ENCODE measurements at regions not wholly inside any gene's neighbourhood (a gene's known extent, or its start where the extent isn't known, plus 50 kb on each side); places are given as distances from the start of the nearest gene placed in this dataset.

DNA sequence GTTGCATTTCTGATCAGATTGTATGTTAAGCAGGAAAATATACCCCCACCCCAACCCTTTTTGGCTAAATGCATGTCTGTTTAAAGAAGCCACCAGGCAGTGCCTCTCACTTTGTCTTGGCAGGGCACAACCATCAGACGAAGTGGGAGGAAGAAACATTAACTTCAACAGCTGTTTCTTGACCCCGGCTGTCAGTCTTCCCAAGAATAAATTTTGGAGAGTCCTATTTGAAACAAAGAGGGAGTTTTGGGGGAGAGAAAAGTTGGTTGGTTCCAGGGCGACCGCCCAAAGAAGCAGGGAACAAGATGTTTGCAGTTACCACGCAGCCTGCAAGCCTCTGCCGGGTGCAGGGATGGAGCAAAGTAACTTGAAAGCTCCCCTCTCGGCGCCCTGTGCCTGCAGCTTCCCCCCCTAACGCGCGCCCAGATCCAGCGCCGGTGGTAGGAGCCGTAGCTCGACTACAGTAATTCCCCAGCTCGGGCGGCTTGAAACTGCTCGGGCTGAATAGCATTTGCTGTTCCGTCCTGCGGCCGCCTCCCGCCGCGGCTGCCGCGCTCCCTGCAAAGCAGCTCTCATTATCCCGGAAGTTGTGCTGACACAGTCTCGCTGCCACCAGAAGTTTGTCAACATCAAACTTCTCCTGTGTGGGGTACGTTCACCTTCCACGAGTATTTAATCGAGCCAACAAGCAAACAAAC is 100.7 kb upstream of the SSBP2 start:
- peak; percentile 93 for DNase-seq (ENCODE audit: extremely low spot score)
- Histone ChIP-seq H3K36me3 (ENCODE audit: insufficient read depth) (no peaks in the 10 kb centered on the region), H3K27ac (ENCODE audit: low read depth) (peak overlapping the region; percentile 90), H3K4me1 (ENCODE audit: insufficient read depth) (peaks cover 1% of the 10 kb centered on the region), H3K4me3 (ENCODE audit: low read depth, low read length) (peak overlapping the region; percentile 55)
- under 1% methylated on average over 31 of the region's 31 CpGs for WGBS

DNA sequence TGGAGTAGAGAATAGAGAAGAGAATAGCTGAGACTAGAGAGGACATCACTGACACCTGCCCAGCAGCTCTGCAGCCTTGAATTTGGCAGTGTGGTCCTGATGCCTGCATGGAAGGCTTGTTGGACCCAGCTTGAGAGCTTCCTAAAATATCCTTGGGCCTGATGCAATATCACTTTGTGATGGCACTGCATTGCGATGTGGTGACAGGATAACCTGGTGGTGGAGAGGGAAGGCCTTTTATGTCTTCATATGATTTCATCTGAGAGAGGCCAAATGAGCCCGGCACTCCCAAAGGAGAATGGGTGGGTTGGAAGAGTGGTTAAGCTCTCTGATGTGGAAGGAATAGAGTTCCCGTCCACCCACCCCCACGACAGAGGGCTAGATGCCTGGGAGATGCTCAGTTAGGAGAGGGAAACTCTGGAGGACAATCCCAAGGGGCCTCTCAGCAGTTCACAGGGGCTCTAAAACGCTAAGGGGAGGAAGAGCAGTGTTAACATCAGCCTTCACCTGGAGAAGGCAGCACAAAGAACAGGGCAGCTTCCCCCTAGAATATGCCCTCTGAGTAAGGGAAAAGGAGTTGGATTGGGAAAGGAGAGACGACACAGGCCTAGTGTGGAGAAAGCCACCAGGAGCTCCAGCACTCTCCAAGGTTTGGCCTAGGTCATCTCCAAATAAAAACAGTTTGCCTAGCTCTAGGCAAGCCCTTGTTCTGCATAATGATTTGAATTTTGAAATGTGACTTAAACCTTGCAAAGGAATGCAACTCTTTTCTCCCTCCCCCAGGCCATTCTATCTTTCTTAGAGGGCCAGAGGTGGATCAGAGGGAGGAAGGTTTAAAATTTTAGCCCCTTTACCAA is 99.8 kb upstream of the SSBP2 start:
- 43% methylated on average over 6 of the region's 6 CpGs for WGBS
- peak overlapping the region; percentile 40 for H3K27ac ChIP-seq (ENCODE audit: low read depth)
- H3K36me3 ChIP-seq (ENCODE audit: insufficient read depth), result no peaks in the 10 kb centered on the region
- peaks cover 1% of the 10 kb centered on the region for H3K4me1 ChIP-seq (ENCODE audit: insufficient read depth)
- H3K4me3 ChIP-seq (ENCODE audit: low read depth, low read length), result no peak overlapping the region
- no peak for DNase-seq (ENCODE audit: extremely low spot score)

DNA sequence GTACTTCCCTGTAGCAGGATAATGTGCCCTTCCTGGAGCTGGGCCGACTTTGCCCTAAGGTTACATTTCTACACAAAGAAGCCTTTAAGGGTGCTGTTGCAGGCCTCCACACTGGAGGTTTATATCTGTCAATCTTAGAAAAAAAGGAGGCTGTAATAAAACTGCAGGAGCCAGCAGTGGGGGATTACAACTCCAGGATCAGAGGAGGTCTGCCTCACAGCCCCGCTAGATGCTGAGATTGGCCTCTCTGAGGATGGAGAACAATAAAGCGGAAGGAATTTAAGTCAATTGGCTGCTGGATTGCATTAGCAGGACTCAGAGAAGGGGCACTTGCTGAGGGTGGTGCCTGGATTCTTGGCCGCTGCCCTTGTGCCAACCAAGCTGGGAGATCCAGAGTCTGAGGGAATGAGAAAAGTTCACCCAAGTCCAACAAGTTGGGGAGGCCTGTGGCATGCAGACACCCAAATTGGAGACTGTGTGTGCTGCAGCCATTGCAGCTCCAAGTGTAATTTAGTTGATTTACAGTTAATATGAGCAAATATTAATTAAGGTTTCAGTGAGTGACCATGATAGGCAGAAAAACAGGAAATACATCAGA is 99.0 kb upstream of the SSBP2 start:
- H3K4me3 ChIP-seq (ENCODE audit: low read depth, low read length), result no peak overlapping the region
- no peaks in the 10 kb centered on the region for H3K36me3 ChIP-seq (ENCODE audit: insufficient read depth)
- peaks cover 1% of the 10 kb centered on the region for H3K4me1 ChIP-seq (ENCODE audit: insufficient read depth)
- no peak overlapping the region for H3K27ac ChIP-seq (ENCODE audit: low read depth)
- no peak for DNase-seq (ENCODE audit: extremely low spot score)
- 83% methylated on average over 4 of the region's 4 CpGs for WGBS

DNA sequence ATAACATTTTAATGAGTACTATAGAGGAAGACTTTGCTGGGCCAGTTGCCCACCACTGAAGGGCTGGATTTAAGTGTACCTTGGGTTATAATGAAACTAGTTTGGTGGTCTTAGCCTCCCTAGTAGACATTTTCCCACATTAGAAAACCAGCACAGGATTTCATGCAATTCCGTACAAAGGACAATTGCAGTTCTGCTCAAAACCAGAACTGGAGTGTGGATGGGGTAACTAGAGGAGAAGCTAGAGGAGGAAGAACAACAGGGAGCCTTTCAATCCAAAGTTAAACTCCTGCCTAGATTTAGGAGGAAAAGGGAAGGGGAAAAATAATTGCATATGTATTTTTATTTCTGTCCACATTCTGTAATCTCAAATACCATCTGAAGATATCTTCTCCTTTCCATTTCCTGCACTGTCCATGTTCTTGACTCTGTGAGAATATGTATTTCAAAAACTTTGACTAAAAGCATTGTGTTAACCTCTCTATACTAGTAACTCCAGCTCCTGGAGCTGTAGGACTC is 97.5 kb upstream of the SSBP2 start:
- Histone ChIP-seq H3K4me3 (ENCODE audit: low read depth, low read length) (no peak overlapping the region), H3K4me1 (ENCODE audit: insufficient read depth) (peaks cover 1% of the 10 kb centered on the region), H3K27ac (ENCODE audit: low read depth) (no peak overlapping the region), H3K36me3 (ENCODE audit: insufficient read depth) (no peaks in the 10 kb centered on the region)
- DNase-seq (ENCODE audit: extremely low spot score), result no peak
- 21% methylated on average over 1 of the region's 1 CpG for WGBS

DNA sequence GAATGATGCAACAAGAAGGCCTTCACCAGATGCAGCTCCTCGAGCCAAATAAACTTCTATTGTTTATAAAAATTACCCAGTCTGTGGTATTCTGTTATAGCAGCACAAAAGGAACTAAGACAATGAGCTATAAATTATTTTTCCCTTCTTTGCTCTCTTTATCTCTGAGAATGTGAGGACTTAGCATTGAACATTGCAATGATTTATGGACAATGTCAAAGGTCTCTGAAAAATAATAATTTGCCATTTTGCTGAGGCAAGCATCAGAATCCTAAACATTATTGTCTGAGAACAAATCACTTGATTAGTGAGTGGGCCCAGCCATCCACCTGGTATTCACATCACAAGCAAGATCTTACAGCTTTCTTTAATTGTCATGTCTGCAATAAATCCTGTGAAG is 95.4 kb upstream of the SSBP2 start:
- no peak overlapping the region for H3K27ac ChIP-seq (ENCODE audit: low read depth)
- H3K4me1 ChIP-seq (ENCODE audit: insufficient read depth), result peaks cover 1% of the 10 kb centered on the region

DNA sequence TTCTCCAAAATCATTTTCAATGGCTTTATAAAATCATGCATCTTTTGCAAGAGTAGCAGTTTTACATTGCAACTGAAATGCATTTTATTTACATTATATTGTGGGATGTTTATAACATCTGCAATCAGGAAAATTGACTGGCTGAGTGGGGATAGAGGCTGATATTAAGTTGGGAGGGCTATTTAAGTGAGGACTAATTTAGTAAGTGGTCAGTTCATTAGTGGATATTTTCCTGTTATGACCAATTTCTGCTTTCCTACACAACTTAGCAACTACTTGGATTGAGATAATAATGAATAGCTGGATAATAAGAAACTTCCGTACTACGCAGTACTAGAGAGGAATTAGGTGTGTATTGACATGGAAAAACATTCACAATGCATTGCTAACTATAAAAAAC is 92.9 kb upstream of the SSBP2 start:
- DNase-seq (ENCODE audit: extremely low spot score), result no peak
- H3K27ac ChIP-seq (ENCODE audit: low read depth), result no peak overlapping the region
- no peaks in the 10 kb centered on the region for H3K4me1 ChIP-seq (ENCODE audit: insufficient read depth)
- WGBS, result 91% methylated on average over 2 of the region's 2 CpGs
- no peaks in the 10 kb centered on the region for H3K36me3 ChIP-seq (ENCODE audit: insufficient read depth)
- H3K4me3 ChIP-seq (ENCODE audit: low read depth, low read length), result no peak overlapping the region

More for the DNA sequence above, 95.4 kb upstream of the SSBP2 start:
- 56% methylated on average over 1 of the region's 1 CpG for WGBS
- DNase-seq (ENCODE audit: extremely low spot score), result no peak
- H3K4me3 ChIP-seq (ENCODE audit: low read depth, low read length), result no peak overlapping the region
- no peaks in the 10 kb centered on the region for H3K36me3 ChIP-seq (ENCODE audit: insufficient read depth)

DNA sequence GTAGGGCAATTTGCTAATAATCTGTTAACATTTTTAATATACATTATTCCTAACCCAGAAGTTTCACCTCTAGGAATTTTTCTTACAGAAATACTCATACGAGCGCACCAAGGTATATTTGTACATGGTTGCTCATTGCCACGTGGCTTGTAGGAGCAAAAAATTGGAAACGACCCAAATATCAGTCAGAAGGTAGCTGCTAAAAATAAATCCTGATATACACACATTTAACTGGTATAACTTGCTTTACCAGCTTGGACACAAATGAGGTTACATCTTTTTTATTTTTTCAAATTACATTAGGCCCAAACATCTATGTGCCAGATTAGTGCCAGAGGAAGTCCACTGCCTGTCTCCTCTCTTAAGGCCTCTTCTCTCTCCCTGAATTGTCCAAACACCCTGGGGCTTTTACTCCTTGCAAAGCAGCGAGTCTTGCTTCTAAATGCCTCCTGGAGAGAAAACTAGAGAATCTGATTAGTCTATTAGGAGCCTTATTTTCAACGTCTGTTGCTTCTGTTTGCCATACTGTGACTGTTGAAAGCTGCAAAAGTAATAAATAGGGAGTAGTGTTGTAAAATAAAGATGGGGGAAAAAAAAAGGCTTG is 92.0 kb upstream of the SSBP2 start:
- H3K36me3 ChIP-seq (ENCODE audit: insufficient read depth), result no peaks in the 10 kb centered on the region
- 73% methylated on average over 6 of the region's 6 CpGs for WGBS
- DNase-seq (ENCODE audit: extremely low spot score), result no peak
- no peak overlapping the region for H3K27ac ChIP-seq (ENCODE audit: low read depth)
- no peak overlapping the region for H3K4me3 ChIP-seq (ENCODE audit: low read depth, low read length)
- H3K4me1 ChIP-seq (ENCODE audit: insufficient read depth), result no peaks in the 10 kb centered on the region

DNA sequence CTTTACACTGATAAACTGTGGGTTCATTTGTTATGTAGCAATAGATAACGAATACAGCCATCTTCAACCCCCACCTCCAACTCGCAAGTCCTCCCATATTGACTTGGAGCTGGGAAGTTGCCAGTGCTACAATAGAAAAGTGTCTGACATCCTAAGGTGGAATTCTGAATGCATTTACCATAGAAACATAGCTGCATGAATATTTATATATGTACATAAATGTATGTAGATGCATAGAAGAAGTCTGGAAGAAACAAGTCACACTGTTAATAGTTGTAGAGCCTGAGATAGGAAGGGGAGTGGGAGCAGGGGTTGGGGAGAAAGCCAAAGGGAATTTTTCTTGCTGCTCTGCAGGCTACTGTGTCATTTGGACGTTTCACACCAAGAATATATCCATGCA is 88.1 kb upstream of the SSBP2 start:
- H3K36me3 ChIP-seq (ENCODE audit: insufficient read depth), result no peaks in the 10 kb centered on the region
- DNase-seq (ENCODE audit: extremely low spot score), result no peak
- 86% methylated on average over 3 of the region's 3 CpGs for WGBS

DNA sequence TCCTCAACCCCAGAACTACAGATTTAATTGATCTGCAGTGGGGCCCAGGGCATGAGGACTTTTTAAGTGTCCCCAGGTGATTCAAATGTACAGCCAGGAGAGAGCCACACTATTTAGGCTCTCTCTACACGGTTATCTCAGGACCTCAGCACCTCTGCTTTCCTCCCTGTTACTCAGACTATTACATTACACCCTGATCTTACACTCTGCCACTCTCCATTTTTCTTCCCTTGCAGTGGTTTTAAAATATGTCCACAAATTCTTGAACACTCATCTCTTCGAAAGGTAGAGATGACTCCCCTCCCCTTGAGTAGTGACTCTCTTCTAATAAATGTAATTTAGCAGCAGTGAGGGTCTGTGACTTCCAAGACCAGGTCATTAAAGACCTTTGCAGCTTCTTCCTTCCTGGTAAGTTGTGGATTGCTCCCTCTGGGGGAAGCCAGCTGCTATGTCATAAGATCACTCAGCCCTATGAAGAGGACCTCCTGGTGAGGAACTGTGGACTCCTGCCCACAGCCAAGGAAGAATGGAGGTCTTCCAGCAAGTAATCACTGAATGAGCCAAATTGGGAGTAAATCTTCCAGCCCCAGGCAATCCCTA is 87.5 kb upstream of the SSBP2 start:
- 80% methylated on average over 2 of the region's 2 CpGs for WGBS
- DNase-seq (ENCODE audit: extremely low spot score), result no peak
- Histone ChIP-seq H3K27ac (ENCODE audit: low read depth) (no peak overlapping the region), H3K4me3 (ENCODE audit: low read depth, low read length) (no peak overlapping the region), H3K36me3 (ENCODE audit: insufficient read depth) (no peaks in the 10 kb centered on the region), H3K4me1 (ENCODE audit: insufficient read depth) (no peaks in the 10 kb centered on the region)

More for the DNA sequence above, 88.1 kb upstream of the SSBP2 start:
- Histone ChIP-seq H3K4me1 (ENCODE audit: insufficient read depth) (no peaks in the 10 kb centered on the region), H3K27ac (ENCODE audit: low read depth) (no peak overlapping the region), H3K4me3 (ENCODE audit: low read depth, low read length) (no peak overlapping the region)

DNA sequence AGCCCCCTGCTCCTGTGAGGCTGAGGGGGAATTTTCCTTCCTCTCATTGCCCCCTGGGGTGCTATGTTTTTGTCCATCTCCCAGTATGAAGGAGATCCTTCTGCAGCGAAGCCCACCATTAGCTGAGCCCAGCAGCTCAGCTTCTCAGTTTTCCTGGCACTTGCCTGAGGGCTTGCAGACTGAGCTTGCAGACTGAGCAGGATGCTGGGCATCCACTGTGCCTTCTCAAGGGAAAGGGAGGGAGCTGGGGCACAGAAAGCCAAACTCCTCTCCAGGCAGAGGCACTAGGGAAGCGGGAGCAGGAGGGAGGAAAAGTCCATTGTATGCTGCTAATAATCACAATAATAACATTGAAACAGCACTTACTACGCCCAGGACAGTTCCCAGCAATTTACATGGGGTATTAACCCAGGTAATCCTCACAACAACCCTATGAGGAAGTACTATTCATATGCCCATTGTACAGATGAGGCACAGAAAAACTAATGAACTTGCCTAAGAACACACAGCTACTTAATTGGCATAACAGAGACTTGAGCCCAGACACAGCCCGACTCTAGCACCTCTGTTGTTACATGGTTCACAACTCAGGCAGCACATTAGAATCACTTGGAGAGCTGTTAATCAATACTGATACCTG is 86.9 kb upstream of the SSBP2 start:
- WGBS, result 93% methylated on average over 4 of the region's 4 CpGs
- Histone ChIP-seq H3K4me1 (ENCODE audit: insufficient read depth) (no peaks in the 10 kb centered on the region), H3K27ac (ENCODE audit: low read depth) (no peak overlapping the region), H3K4me3 (ENCODE audit: low read depth, low read length) (no peak overlapping the region), H3K36me3 (ENCODE audit: insufficient read depth) (no peaks in the 10 kb centered on the region)
- no peak for DNase-seq (ENCODE audit: extremely low spot score)

DNA sequence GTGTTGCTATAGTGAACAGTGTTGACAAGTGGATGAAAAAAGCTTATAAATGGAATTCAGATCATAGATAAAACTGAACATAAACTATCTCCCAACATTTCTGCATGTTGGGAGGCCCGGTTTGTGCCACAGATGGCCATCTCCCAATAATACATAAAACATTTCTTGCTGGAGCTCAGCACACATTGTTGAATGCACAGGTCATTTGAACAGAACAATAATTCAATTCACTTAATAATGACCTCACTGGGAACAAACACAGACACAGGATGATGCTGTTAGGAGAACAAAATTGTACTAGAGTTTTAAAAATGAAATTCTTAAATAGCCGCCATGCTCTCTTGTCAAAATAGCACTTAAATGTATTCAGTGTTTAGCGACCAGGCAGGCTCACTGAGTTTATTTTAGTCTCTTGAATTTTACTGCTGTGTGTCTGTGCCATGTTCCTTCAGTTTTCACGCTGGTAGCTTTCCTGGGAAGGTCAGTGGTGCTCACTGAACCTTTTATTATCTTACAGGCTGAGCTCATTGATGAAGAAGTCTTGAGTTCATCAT is 85.0 kb upstream of the SSBP2 start:
- H3K4me1 ChIP-seq (ENCODE audit: insufficient read depth), result no peaks in the 10 kb centered on the region
- WGBS, result 37% methylated on average over 4 of the region's 4 CpGs
- H3K4me3 ChIP-seq (ENCODE audit: low read depth, low read length), result no peak overlapping the region
- DNase-seq (ENCODE audit: extremely low spot score), result no peak
- no peaks in the 10 kb centered on the region for H3K36me3 ChIP-seq (ENCODE audit: insufficient read depth)
- no peak overlapping the region for H3K27ac ChIP-seq (ENCODE audit: low read depth)

DNA sequence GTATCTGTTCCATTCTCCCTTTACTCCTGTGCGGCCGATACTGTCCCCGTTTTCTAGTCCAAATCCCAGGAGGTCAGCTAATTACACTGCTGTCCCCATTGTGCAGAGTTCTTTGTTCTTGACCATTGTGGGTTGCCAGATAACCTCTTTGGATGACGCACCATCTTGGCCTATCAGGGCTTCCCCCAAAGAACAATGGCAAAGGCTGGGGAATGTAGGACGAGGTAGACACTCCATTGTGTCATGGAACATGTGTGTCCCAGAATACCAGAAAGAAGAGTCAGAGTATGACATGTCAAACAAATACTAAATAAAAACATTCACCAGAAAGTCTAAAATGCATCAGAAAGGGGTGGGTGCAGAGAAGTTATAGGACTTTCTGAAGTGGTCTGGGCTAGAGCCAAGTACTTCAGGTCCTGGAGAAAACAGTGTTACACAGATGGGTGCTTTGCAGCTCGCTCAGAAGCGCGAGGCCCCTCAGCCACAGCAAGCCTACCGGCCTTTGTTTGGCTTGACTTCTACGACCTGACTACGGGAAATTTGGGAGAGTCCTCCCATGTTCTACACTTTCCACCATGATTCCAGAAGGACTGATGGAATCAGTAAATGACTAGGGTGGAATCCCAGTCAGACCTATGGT is 83.2 kb upstream of the SSBP2 start:
- WGBS, result 94% methylated on average over 11 of the region's 11 CpGs
- H3K36me3 ChIP-seq (ENCODE audit: insufficient read depth), result no peaks in the 10 kb centered on the region
- H3K4me1 ChIP-seq (ENCODE audit: insufficient read depth), result no peaks in the 10 kb centered on the region
- H3K27ac ChIP-seq (ENCODE audit: low read depth), result no peak overlapping the region
- no peak overlapping the region for H3K4me3 ChIP-seq (ENCODE audit: low read depth, low read length)
- DNase-seq (ENCODE audit: extremely low spot score), result no peak

All from urinary bladder (tissue), 3 donors.